ENCODE measurements at regions not wholly inside any gene's neighbourhood (a gene's known extent, or its start where the extent isn't known, plus 50 kb on each side); places are given as distances from the start of the nearest gene placed in this dataset.

- peak; percentile 15 for DNase-seq (ENCODE audit: low spot score)
These were observed 325.8 kb downstream of the C11orf87 start for GRCh38 chr11:109747839-109748238.

GRCh38 chr11:109749476-109749875 lies 327.5 kb downstream of the C11orf87 start:
- no peak for DNase-seq (ENCODE audit: low spot score)

DNA sequence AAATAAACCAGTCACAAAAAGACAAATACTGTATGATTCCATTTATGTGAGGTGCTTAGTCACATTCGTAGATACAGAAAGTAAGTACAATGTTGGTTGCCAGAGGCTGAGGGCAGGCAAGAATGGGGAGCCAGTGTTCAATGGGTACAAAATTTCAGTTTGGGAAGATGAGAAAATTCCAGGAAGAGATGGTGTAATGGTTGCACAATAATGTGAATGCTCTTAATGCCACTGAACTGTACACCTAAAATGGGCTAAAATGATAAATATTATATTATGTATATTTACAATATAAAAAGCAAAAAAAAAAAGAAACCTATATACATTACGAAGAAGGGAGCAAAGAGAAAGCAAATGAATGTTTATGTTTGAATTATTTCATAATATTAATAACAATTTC lies 329.0 kb downstream of the C11orf87 start:
- no peak for DNase-seq (ENCODE audit: low spot score)

- no peak for DNase-seq (ENCODE audit: low spot score)
These were observed 330.3 kb downstream of the C11orf87 start for GRCh38 chr11:109752212-109752825.

- no peak for DNase-seq (ENCODE audit: low spot score)
These were observed 334.5 kb downstream of the C11orf87 start for GRCh38 chr11:109756521-109756920.

GRCh38 chr11:109756951-109757350 lies 335.0 kb downstream of the C11orf87 start:
- DNase-seq (ENCODE audit: low spot score) = no peak

GRCh38 chr11:109762546-109762945 lies 330.6 kb upstream of the ZC3H12C start:
- no peak for DNase-seq (ENCODE audit: low spot score)

DNA sequence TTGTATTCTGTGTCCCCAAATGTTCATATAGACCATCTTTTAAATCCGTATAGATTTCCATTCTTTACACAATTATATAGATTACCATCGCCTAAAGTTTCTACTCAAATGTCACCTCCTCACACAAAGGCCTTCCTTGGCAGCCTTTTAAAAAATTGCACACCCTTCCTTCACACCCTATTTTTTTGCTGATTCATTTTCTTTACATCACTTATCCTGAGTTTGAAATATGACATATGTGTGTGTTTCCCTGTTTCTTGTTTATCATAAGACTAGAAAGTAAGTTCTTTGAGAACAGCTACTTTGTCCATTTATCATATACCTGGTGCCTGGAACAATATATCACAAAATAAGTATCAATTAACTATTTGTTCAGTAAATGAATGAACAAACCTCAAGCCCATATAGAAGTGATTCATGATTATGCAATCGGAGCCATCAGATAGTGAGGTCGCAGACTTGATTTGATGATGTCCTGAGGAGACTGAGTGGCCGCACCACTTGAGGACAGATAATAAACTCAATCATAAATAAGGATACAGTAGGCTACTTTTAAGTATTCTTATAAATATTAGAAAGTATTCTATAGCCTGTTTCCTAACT lies 327.4 kb upstream of the ZC3H12C start:
- DNase-seq (ENCODE audit: low spot score) = no peak

- no peak for DNase-seq (ENCODE audit: low spot score)
These were observed 323.3 kb upstream of the ZC3H12C start for GRCh38 chr11:109769858-109770257.

DNA sequence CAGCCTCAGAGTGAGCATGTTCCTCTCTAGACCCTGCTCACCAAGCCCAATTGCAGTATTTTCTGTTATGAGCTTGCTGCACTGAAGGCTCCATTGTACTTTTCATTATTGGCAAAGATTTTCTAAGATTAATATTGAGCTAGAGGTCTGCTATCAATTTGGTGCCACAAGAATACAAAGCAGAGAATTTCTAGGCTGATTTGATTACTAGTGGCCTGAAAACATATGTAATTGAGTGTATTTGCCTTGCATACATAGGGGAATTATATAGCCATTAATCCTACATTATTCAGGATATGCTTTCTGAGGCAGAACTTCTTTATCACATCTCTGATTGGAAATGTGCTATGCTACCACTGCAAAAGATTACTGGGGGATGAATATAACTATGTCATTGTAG lies 322.9 kb upstream of the ZC3H12C start:
- no peak for DNase-seq (ENCODE audit: low spot score)

DNA sequence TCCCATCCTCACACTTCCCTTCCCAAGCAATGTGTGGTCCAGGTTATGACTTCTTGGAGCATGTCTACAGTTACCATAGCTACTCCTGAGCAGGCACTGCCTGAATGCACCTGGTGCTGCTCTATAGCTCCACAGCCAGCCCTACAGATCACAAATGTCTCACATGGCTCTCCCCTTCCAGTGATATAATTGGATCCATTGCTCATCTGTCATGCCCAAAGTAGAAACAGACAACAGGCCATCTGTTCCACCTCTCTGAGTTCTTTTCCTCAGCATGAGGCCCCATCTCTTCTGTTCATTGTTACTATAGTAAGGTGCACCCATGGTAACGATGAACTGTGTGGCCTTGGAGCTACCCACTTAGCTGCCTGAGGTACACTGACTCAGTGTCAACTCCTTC lies 320.3 kb upstream of the ZC3H12C start:
- no peak for DNase-seq (ENCODE audit: low spot score)

DNA sequence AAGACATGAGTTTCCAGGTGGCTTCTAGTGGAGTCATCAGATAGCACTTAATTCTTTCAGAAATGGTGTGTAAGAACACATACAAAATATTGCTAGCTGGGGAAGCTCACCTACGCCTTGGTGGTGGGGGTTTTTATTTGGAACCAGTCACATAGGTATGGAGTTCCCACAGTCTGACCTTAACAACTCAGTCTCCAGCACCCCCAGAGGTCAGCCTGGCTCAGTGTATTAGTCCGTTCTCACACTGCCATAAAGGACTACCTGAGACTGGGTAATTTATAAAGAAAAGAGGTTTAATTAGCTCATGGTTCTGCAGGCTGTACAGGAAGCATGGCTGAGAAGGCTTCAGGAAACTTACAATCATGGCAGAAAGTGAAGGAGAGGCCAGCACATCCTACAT lies 317.5 kb upstream of the ZC3H12C start:
- DNase-seq (ENCODE audit: low spot score) = no peak

GRCh38 chr11:109783014-109783413 lies 310.2 kb upstream of the ZC3H12C start:
- DNase-seq (ENCODE audit: low spot score) = no peak

- no peak for DNase-seq (ENCODE audit: low spot score)
These were observed 309.4 kb upstream of the ZC3H12C start for GRCh38 chr11:109783840-109784239.

DNA sequence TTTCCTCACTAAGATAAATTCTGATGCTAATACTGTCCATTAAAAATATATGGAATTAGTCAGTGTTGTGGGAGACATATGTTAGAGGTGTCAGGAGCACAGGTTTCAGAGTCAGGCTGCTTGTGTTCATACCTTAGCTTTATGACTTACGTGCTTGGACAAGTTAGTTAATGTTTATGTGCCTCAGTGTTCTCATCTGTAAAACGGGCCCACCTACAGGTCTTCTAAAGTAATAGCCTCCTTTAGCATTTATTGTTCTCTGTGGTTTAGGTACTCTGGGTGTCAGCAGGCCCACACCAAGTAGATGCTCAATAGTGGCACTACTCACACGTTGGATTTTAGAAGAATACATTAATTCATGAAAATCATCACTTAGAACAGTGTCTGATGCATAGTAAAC lies 308.7 kb upstream of the ZC3H12C start:
- DNase-seq (ENCODE audit: low spot score) = no peak

GRCh38 chr11:109785198-109785597 lies 308.0 kb upstream of the ZC3H12C start:
- no peak for DNase-seq (ENCODE audit: low spot score)

GRCh38 chr11:109785714-109786113 lies 307.5 kb upstream of the ZC3H12C start:
- no peak for DNase-seq (ENCODE audit: low spot score)

DNA sequence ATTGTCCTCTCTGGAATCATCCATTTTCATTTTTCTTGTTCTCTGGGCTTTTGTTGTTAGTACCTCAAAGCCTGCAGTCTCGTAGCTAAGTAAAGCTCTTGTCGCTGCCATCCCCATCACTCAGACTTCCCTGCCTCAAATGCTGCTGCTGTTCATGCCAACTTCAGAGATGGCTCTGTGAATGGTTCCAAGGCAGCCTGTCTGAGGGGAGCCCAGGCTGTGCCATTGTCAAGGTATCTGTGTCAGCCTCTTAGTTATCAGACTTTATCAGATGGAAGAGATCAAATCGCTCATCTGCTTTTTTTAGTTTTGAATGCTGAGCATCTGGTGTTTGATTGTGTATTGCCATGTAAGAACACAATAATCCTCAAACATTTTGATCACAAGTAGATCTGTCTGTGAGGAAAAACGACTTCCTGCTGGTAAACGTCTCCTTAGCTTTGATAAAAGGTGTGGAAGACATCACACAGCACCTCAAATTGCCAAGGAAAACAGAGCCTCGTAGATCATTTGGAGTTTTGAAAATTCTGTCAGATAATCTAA lies 304.2 kb upstream of the ZC3H12C start:
- DNase-seq (ENCODE audit: low spot score) = no peak

GRCh38 chr11:109789901-109790300 lies 303.3 kb upstream of the ZC3H12C start:
- DNase-seq (ENCODE audit: low spot score) = no peak

GRCh38 chr11:109791337-109791736 lies 301.9 kb upstream of the ZC3H12C start:
- no peak for DNase-seq (ENCODE audit: low spot score)

DNA sequence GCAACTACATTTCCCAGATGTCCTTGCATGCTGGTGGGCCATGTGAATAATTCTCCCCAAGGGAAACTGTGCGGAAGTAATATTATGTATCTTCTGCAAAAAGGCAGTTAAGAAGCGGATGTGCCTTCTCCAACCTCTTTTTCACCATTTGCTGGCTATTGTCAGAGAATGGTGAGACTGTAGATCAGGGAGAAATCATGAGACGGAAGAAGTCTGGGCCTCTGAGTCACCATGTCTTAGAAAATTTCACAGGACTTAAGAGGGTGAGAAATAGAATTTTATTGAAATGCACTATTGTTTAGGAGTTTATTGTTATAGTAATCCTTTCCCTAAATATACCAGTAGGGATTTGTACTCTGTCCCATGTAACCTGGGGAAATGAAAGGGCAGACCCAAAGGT lies 298.7 kb upstream of the ZC3H12C start:
- no peak for DNase-seq (ENCODE audit: low spot score)

DNA sequence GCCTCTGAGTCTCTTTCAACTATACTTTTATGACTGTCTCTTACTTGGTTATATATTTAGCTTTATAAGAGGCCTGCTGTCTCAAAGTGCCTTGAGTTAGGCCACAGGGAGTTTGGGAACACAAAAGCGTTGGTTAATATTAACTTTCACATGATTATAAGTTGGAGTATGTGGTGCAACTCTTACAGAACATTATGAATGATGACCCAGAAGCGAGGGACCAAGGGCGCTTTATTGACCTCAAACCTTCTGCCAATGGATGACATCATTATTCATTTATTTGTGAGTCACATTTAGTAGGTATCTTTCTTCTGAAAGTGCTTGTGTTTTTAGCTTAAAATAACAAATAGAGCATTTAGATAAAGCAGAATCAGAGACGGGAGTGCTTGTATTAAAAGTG lies 298.0 kb upstream of the ZC3H12C start:
- DNase-seq (ENCODE audit: low spot score) = peak; percentile 29

DNA sequence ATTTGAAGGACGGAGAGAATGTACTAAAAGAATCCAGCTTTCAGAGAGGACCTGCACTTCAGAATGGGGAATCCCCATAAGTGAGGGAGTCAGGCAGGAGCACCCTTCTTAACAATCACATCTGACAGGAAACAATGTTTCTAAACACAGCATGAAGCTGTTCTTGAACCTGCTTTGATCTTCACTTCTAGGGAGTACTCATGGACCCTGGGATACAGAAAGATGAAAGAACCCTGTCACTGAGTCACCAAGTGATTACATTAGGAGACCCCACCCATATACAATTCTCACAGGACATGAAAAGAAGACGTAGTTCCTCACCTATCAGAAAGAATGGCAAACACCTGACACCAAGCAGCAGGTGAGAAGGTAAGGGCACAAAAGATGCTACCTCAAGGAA lies 296.9 kb upstream of the ZC3H12C start:
- no peak for DNase-seq (ENCODE audit: low spot score)

GRCh38 chr11:109798521-109798920 lies 294.7 kb upstream of the ZC3H12C start:
- DNase-seq (ENCODE audit: low spot score) = no peak

Measured in mucosa of gallbladder (tissue), 1 donor.